ENCODE measurements at regions not wholly inside any gene's neighbourhood (a gene's known extent, or its start where the extent isn't known, plus 50 kb on each side); places are given as distances from the start of the nearest gene placed in this dataset.

DNA sequence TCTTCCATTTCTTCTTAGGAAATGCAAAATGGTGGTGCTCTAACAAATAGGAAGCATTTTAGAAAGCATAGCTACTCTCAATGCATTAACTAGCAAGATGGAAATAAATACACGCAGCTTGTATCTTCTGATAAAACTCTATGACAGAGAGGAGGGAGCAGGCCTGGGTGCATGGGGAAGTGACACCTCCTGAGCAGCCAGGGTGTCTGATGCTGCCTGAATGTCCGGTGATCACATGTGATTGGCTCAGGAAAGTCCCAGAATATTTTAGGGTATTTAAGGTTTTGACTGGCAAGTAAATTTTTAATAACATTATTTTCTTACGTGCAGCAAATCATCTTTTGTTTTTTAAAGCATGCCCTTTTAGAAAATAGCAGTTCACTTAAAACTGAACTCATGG, 261.0 kb upstream of the KLF6 start:
- TF ChIP-seq, protein P1, sequence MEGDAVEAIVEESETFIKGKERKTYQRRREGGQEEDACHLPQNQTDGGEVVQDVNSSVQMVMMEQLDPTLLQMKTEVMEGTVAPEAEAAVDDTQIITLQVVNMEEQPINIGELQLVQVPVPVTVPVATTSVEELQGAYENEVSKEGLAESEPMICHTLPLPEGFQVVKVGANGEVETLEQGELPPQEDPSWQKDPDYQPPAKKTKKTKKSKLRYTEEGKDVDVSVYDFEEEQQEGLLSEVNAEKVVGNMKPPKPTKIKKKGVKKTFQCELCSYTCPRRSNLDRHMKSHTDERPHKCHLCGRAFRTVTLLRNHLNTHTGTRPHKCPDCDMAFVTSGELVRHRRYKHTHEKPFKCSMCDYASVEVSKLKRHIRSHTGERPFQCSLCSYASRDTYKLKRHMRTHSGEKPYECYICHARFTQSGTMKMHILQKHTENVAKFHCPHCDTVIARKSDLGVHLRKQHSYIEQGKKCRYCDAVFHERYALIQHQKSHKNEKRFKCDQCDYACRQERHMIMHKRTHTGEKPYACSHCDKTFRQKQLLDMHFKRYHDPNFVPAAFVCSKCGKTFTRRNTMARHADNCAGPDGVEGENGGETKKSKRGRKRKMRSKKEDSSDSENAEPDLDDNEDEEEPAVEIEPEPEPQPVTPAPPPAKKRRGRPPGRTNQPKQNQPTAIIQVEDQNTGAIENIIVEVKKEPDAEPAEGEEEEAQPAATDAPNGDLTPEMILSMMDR (conservative IDR thresholded peaks at IDR 0.05; ENCODE audit: low read depth, low read length): no peak
- TF ChIP-seq EZH2phosphoT487 (IDR thresholded peaks at IDR 0.05; ENCODE audit: borderline replicate concordance, low read length) (no peak), EZH2 (IDR thresholded peaks at IDR 0.05; ENCODE audit: low read length, unreplicated experiment) (no peak)

All from PC-3 (cell line).